Ovary (tissue), 7 donors: ENCODE measurements at regions not wholly inside any gene's neighbourhood (a gene's known extent, or its start where the extent isn't known, plus 50 kb on each side); places are given as distances from the start of the nearest gene placed in this dataset.

Experiments
- DNase-seq, 5 donors: peaks; one replicate each; pipeline ENCODE4 v3.0.0-alpha.2; 2019 to 2020
- H3K27ac ChIP-seq, 2 donors: fragments of 200-600 bp; one replicate each; pipeline versions ENCODE4 v1.5.1 to v1.8.0; 2019 to 2022
- H3K27me3 ChIP-seq: fragments of 200-600 bp; one replicate; pipeline ENCODE4 v1.8.0; 2022
- H3K36me3 ChIP-seq: fragments of 200-600 bp; sonication (generic); one replicate; pipeline ENCODE4 v1.5.1; 2019
- H3K4me1 ChIP-seq: one replicate; pipeline ENCODE4 v1.8.1; 2013; ENCODE audit warnings: mild to moderate bottlenecking, moderate library complexity; ENCODE audit not compliant: insufficient read depth
- H3K4me3 ChIP-seq: fragments of 200-600 bp; sonication (generic); one replicate; pipeline ENCODE4 v1.5.1; 2017
- H3K9me3 ChIP-seq, 2 donors: fragments of 200-600 bp in 1 of 2; sonication (generic) in 1 of 2; one replicate each; pipeline versions ENCODE4 v1.5.1 to v1.8.1; 2013 to 2019; ENCODE audit warnings: mild to moderate bottlenecking in 1 of 2, moderate library complexity in 1 of 2
- CTCF ChIP-seq, 3 donors: fragments of 450-650 bp in 2 of 3; fragments of 200-600 bp in 1 of 3; IDR thresholded peaks; one replicate each; pipeline versions ENCODE4 v1.5.1 to v1.8.0; 2016 to 2022; ENCODE audit warnings: antibody characterized with exemption in 3 of 3, mild to moderate bottlenecking in 1 of 3
- EP300 ChIP-seq: sonication (generic); formaldehyde crosslinking; IDR thresholded peaks from one replicate; pipeline ENCODE4 v1.6.1; 2017; ENCODE audit warnings: antibody characterized with exemption
- POLR2A ChIP-seq: fragments of 450-650 bp; IDR thresholded peaks from one replicate; pipeline ENCODE4 v1.6.1; 2017; ENCODE audit warnings: antibody characterized with exemption, mild to moderate bottlenecking, moderate library complexity
- WGBS, 3 donors: extraction: QIAGEN DNeasy Blood & Tissue Kit in 1 of 3; methylation state at CpG; one replicate each; pipeline versions ENCODE4 v1.1.5 to v1.1.7; 2013 to 2017; 5-methylcytosine and 5-hydroxymethylcytosine counted together
- intact Hi-C, 4 donors: fragments of 100-400 bp; cut with DNase I; formaldehyde crosslinking; loops; one replicate each; pipeline versions ENCODE4 v1.11.0 to v1.15.1; 2022 to 2023
- donor health status: DM: no; HTN: no; CAD: no; lungs with moderate emphysema.
- donor health status: DM: no; HTN: no; CAD: no.
- donor health status: Bipolar disorder and iron deficiency.
- donor health status: DM: no; HTN: no; CAD: no.
- donor health status: DM: yes; HTN: yes; CAD: no.

- Histone ChIP-seq H3K4me1 (no peaks in the 10 kb centered on the region), H3K9me3 (no peaks in the 10 kb centered on the region), H3K27ac (no peak overlapping the region), H3K36me3 (no peaks in the 10 kb centered on the region), H3K4me3 (no peak overlapping the region), H3K27me3 (no peaks in the 10 kb centered on the region)
- 21 to 32% (median 26%) methylated on average over 2 of the region's 2 CpGs for WGBS, 3 donors
- TF ChIP-seq POLR2A (no peak), CTCF (IDR thresholded peaks at IDR 0.05) (no peak), EP300 (no peak)
- DNase-seq = no peak
- intact Hi-C loops = loop anchor here in 1 of 4 donors (10.0 kb wide), 1 partner anchor 706 kb away; no protein-coding TSS in a partner anchor
Measured at GRCh38 chr16:16868727-16869126, 489.8 kb downstream of the NPIPA7 start.

- Histone ChIP-seq H3K4me3 (no peak overlapping the region), H3K4me1 (no peaks in the 10 kb centered on the region), H3K9me3 (no peaks in the 10 kb centered on the region), H3K27ac (no peak overlapping the region), H3K27me3 (no peaks in the 10 kb centered on the region), H3K36me3 (no peaks in the 10 kb centered on the region)
- TF ChIP-seq POLR2A = no peak
- no peak for TF ChIP-seq EP300
- TF ChIP-seq CTCF (IDR thresholded peaks at IDR 0.05) = no peak
- WGBS, 3 donors = 48 to 66% (median 53%) methylated on average over 5 of the region's 5 CpGs
- intact Hi-C loops = loop anchor here in 1 of 4 donors (10.0 kb wide), 1 partner anchor 705 kb away; no protein-coding TSS in a partner anchor
- DNase-seq = no peak
Measured at GRCh38 chr16:16869746-16870145, 490.8 kb downstream of the NPIPA7 start.

GRCh38 chr16:16871196-16871595 is 492.3 kb downstream of the NPIPA7 start:
- H3K27me3 ChIP-seq = no peaks in the 10 kb centered on the region
- H3K27ac ChIP-seq = no peak overlapping the region
- TF ChIP-seq POLR2A (no peak), EP300 (no peak), CTCF (IDR thresholded peaks at IDR 0.05) (no peak)
- H3K36me3 ChIP-seq = no peaks in the 10 kb centered on the region
- 52 to 62% (median 55%) methylated on average over 9 of the region's 9 CpGs for WGBS, 3 donors
- H3K4me3 ChIP-seq = no peak overlapping the region
- no peaks in the 10 kb centered on the region for H3K9me3 ChIP-seq
- no peaks in the 10 kb centered on the region for H3K4me1 ChIP-seq
- intact Hi-C loops = no loop called here
- DNase-seq = no peak

- TF ChIP-seq CTCF (IDR thresholded peaks at IDR 0.05) (no peak), EP300 (no peak), POLR2A (no peak)
- no peak overlapping the region for H3K4me3 ChIP-seq
- intact Hi-C loops = no loop called here
- no peak overlapping the region for H3K27ac ChIP-seq
- no peak for DNase-seq
- H3K4me1 ChIP-seq = no peaks in the 10 kb centered on the region
- WGBS, 3 donors = 68 to 75% (median 72%) methylated on average over 2 of the region's 2 CpGs
- H3K36me3 ChIP-seq = no peaks in the 10 kb centered on the region
- H3K27me3 ChIP-seq = no peaks in the 10 kb centered on the region
- H3K9me3 ChIP-seq = no peaks in the 10 kb centered on the region
Measured at GRCh38 chr16:16877061-16877460, 498.1 kb downstream of the NPIPA7 start.
